ENCODE measurements at regions not wholly inside any gene's neighbourhood (a gene's known extent, or its start where the extent isn't known, plus 50 kb on each side); places are given as distances from the start of the nearest gene placed in this dataset.
"Not testable (repeated sequence)": the region's sequence is repeated elsewhere in the genome, so short reads cannot be mapped to it uniquely, and the experiment has no call there.

- H3K27me3 ChIP-seq (ENCODE audit: insufficient read depth, low read length) = no peaks in the 10 kb centered on the region
- no peaks in the 10 kb centered on the region for H3K36me3 ChIP-seq (ENCODE audit: insufficient read depth, low read length)
- intact Hi-C loops (cut with micrococcal nuclease) = loop anchor here (10.0 kb wide), 1 partner anchor 60 kb away; no protein-coding TSS in a partner anchor
- CTCF ChIA-PET (ENCODE audit: partially characterized antibody) = no interaction called here
- DNase-seq = no peak
- POLR2A ChIA-PET (ENCODE audit: partially characterized antibody) = no interaction called here
- Mint-ChIP-seq H3K27me3 (peaks cover 12 to 13% of the 10 kb centered on the region in 2 donors), H3K27ac (no peak overlapping the region), H3K36me3 (no peaks in the 10 kb centered on the region), H3K9me3 (peaks cover 0 to 4% (median under 1%) of the 10 kb centered on the region in 8 donors), H3K4me1 (no peaks in the 10 kb centered on the region), H3K4me3 (no peak overlapping the region)
- no peaks in the 10 kb centered on the region for H3K9me3 ChIP-seq (ENCODE audit: control insufficient read depth in 1 of 2, low read length in 2 of 2)
- no peaks in the 10 kb centered on the region for H3K4me1 ChIP-seq (ENCODE audit: insufficient read depth, low read length)
- no peak overlapping the region for H3K27ac ChIP-seq (ENCODE audit: low read depth, low read length)
- H3K4me3 ChIP-seq (ENCODE audit: low read length in 2 of 2) = no peak overlapping the region
Observed at GRCh38 chr18:2244641-2245040, 326.7 kb downstream of the METTL4 start.

- POLR2A ChIA-PET (ENCODE audit: partially characterized antibody); H3K4me3 Mint-ChIP-seq; H3K4me1 ChIP-seq (ENCODE audit: insufficient read depth, low read length); H3K4me1 Mint-ChIP-seq; H3K27me3 ChIP-seq (ENCODE audit: insufficient read depth, low read length); H3K9me3 Mint-ChIP-seq; H3K9me3 ChIP-seq (ENCODE audit: control insufficient read depth in 1 of 2, low read length in 2 of 2); CTCF ChIA-PET (ENCODE audit: partially characterized antibody); DNase-seq; H3K27ac ChIP-seq (ENCODE audit: low read depth, low read length); H3K4me3 ChIP-seq (ENCODE audit: low read length in 2 of 2); H3K36me3 ChIP-seq (ENCODE audit: insufficient read depth, low read length); H3K27ac Mint-ChIP-seq; H3K36me3 Mint-ChIP-seq: not testable (repeated sequence)
- peaks cover 10% of the 10 kb centered on the region in 2 donors for H3K27me3 Mint-ChIP-seq
- intact Hi-C loops (cut with micrococcal nuclease) = loop anchor here (10.0 kb wide), 1 partner anchor 62 kb away; no protein-coding TSS in a partner anchor
Observed at GRCh38 chr18:2247101-2247500, 324.2 kb downstream of the METTL4 start.

GRCh38 chr18:2254977-2255376, 316.3 kb downstream of the METTL4 start:
- no peak for DNase-seq
- Mint-ChIP-seq H3K4me1 (no peaks in the 10 kb centered on the region), H3K9me3 (peaks cover 0 to 21% (median 0%) of the 10 kb centered on the region in 8 donors), H3K27ac (no peak overlapping the region), H3K4me3 (no peak overlapping the region), H3K27me3 (peaks cover 1 to 2% of the 10 kb centered on the region in 2 donors), H3K36me3 (no peaks in the 10 kb centered on the region)
- ChIA-PET CTCF (ENCODE audit: partially characterized antibody) (no interaction called here), POLR2A (ENCODE audit: partially characterized antibody) (no interaction called here)
- Histone ChIP-seq H3K36me3 (ENCODE audit: insufficient read depth, low read length) (no peaks in the 10 kb centered on the region), H3K4me3 (ENCODE audit: low read length in 2 of 2) (no peak overlapping the region), H3K9me3 (ENCODE audit: control insufficient read depth in 1 of 2, low read length in 2 of 2) (no peaks in the 10 kb centered on the region), H3K4me1 (ENCODE audit: insufficient read depth, low read length) (no peaks in the 10 kb centered on the region), H3K27me3 (ENCODE audit: insufficient read depth, low read length) (no peaks in the 10 kb centered on the region), H3K27ac (ENCODE audit: low read depth, low read length) (no peak overlapping the region)
- intact Hi-C loops (cut with micrococcal nuclease) = no loop called here

- POLR2A ChIA-PET (ENCODE audit: partially characterized antibody) = no interaction called here
- no peak overlapping the region for H3K27ac Mint-ChIP-seq
- no peak overlapping the region for H3K27ac ChIP-seq (ENCODE audit: low read depth, low read length)
Observed at GRCh38 chr18:2256577-2256976, 314.7 kb downstream of the METTL4 start.

GRCh38 chr18:2258954-2259353, 312.4 kb downstream of the METTL4 start:
- H3K27me3 Mint-ChIP-seq = peaks cover 1 to 2% of the 10 kb centered on the region in 2 donors
- Histone ChIP-seq H3K4me3 (ENCODE audit: low read length in 2 of 2) (no peak overlapping the region), H3K36me3 (ENCODE audit: insufficient read depth, low read length) (no peaks in the 10 kb centered on the region), H3K9me3 (ENCODE audit: control insufficient read depth in 1 of 2, low read length in 2 of 2) (no peaks in the 10 kb centered on the region), H3K27ac (ENCODE audit: low read depth, low read length) (no peak overlapping the region), H3K27me3 (ENCODE audit: insufficient read depth, low read length) (no peaks in the 10 kb centered on the region), H3K4me1 (ENCODE audit: insufficient read depth, low read length) (no peaks in the 10 kb centered on the region)
- peaks cover 0 to 14% (median 0%) of the 10 kb centered on the region in 8 donors for H3K9me3 Mint-ChIP-seq
- CTCF ChIA-PET (ENCODE audit: partially characterized antibody) = no interaction called here
- POLR2A ChIA-PET (ENCODE audit: partially characterized antibody) = no interaction called here
- no peak overlapping the region for H3K27ac Mint-ChIP-seq
- DNase-seq = no peak
- no peaks in the 10 kb centered on the region for H3K36me3 Mint-ChIP-seq
- H3K4me3 Mint-ChIP-seq = no peak overlapping the region
- H3K4me1 Mint-ChIP-seq = no peaks in the 10 kb centered on the region
- intact Hi-C loops (cut with micrococcal nuclease) = no loop called here

More at GRCh38 chr18:2256577-2256976, 314.7 kb downstream of the METTL4 start:
- no peaks in the 10 kb centered on the region for H3K4me1 ChIP-seq (ENCODE audit: insufficient read depth, low read length)
- Mint-ChIP-seq H3K27me3 (peaks cover 1 to 4% of the 10 kb centered on the region in 2 donors), H3K9me3 (peaks cover 0 to 21% (median 0%) of the 10 kb centered on the region in 8 donors), H3K4me3 (no peak overlapping the region), H3K4me1 (no peaks in the 10 kb centered on the region), H3K36me3 (no peaks in the 10 kb centered on the region)
- CTCF ChIA-PET (ENCODE audit: partially characterized antibody) = no interaction called here
- no peak overlapping the region for H3K4me3 ChIP-seq (ENCODE audit: low read length in 2 of 2)
- H3K9me3 ChIP-seq (ENCODE audit: control insufficient read depth in 1 of 2, low read length in 2 of 2) = no peaks in the 10 kb centered on the region
- intact Hi-C loops (cut with micrococcal nuclease) = no loop called here
- no peak for DNase-seq
- H3K27me3 ChIP-seq (ENCODE audit: insufficient read depth, low read length) = no peaks in the 10 kb centered on the region
- H3K36me3 ChIP-seq (ENCODE audit: insufficient read depth, low read length) = no peaks in the 10 kb centered on the region

- Histone ChIP-seq H3K36me3 (ENCODE audit: insufficient read depth, low read length) (no peaks in the 10 kb centered on the region), H3K4me3 (ENCODE audit: low read length in 2 of 2) (no peak overlapping the region), H3K27ac (ENCODE audit: low read depth, low read length) (no peak overlapping the region), H3K4me1 (ENCODE audit: insufficient read depth, low read length) (no peaks in the 10 kb centered on the region), H3K9me3 (ENCODE audit: control insufficient read depth in 1 of 2, low read length in 2 of 2) (no peaks in the 10 kb centered on the region), H3K27me3 (ENCODE audit: insufficient read depth, low read length) (no peaks in the 10 kb centered on the region)
- Mint-ChIP-seq H3K27ac (no peak overlapping the region), H3K27me3 (peaks cover 4 to 11% of the 10 kb centered on the region in 2 donors), H3K4me3 (no peak overlapping the region), H3K4me1 (no peaks in the 10 kb centered on the region), H3K36me3 (no peaks in the 10 kb centered on the region), H3K9me3 (no peaks in the 10 kb centered on the region)
- no peak for DNase-seq
- intact Hi-C loops (cut with micrococcal nuclease) = no loop called here
- ChIA-PET CTCF (ENCODE audit: partially characterized antibody) (no interaction called here), POLR2A (ENCODE audit: partially characterized antibody) (no interaction called here)
Observed at GRCh38 chr18:2263303-2263890, 307.9 kb downstream of the METTL4 start.

- H3K27ac Mint-ChIP-seq = no peak overlapping the region
- no peaks in the 10 kb centered on the region for H3K4me1 ChIP-seq (ENCODE audit: insufficient read depth, low read length)
- intact Hi-C loops (cut with micrococcal nuclease) = no loop called here
- H3K27me3 Mint-ChIP-seq = peaks cover 10 to 11% of the 10 kb centered on the region in 2 donors
- H3K36me3 Mint-ChIP-seq = no peaks in the 10 kb centered on the region
- ChIA-PET CTCF (ENCODE audit: partially characterized antibody) (no interaction called here), POLR2A (ENCODE audit: partially characterized antibody) (no interaction called here)
- peaks cover 0 to 4% (median 0%) of the 10 kb centered on the region in 8 donors for H3K9me3 Mint-ChIP-seq
- no peak overlapping the region for H3K4me3 ChIP-seq (ENCODE audit: low read length in 2 of 2)
- H3K4me3 Mint-ChIP-seq = no peak overlapping the region
- no peaks in the 10 kb centered on the region for H3K9me3 ChIP-seq (ENCODE audit: control insufficient read depth in 1 of 2, low read length in 2 of 2)
- DNase-seq = no peak
- H3K4me1 Mint-ChIP-seq = no peaks in the 10 kb centered on the region
- H3K27ac ChIP-seq (ENCODE audit: low read depth, low read length) = no peak overlapping the region
- H3K36me3 ChIP-seq (ENCODE audit: insufficient read depth, low read length) = no peaks in the 10 kb centered on the region
- no peaks in the 10 kb centered on the region for H3K27me3 ChIP-seq (ENCODE audit: insufficient read depth, low read length)
Observed at GRCh38 chr18:2274613-2275012, 296.7 kb downstream of the METTL4 start.

GRCh38 chr18:2281086-2281485, 290.2 kb downstream of the METTL4 start:
- Histone ChIP-seq H3K36me3 (ENCODE audit: insufficient read depth, low read length) (no peaks in the 10 kb centered on the region), H3K9me3 (ENCODE audit: control insufficient read depth in 1 of 2, low read length in 2 of 2) (no peaks in the 10 kb centered on the region), H3K27ac (ENCODE audit: low read depth, low read length) (no peak overlapping the region), H3K27me3 (ENCODE audit: insufficient read depth, low read length) (no peaks in the 10 kb centered on the region), H3K4me1 (ENCODE audit: insufficient read depth, low read length) (no peaks in the 10 kb centered on the region), H3K4me3 (ENCODE audit: low read length in 2 of 2) (no peak overlapping the region)
- DNase-seq = no peak
- no peaks in the 10 kb centered on the region for H3K9me3 Mint-ChIP-seq
- intact Hi-C loops (cut with micrococcal nuclease) = no loop called here
- no peak overlapping the region for H3K4me3 Mint-ChIP-seq
- H3K27me3 Mint-ChIP-seq = peaks cover 0 to 2% of the 10 kb centered on the region in 2 donors
- no peak overlapping the region for H3K27ac Mint-ChIP-seq
- POLR2A ChIA-PET (ENCODE audit: partially characterized antibody) = no interaction called here
- CTCF ChIA-PET (ENCODE audit: partially characterized antibody) = no interaction called here
- H3K4me1 Mint-ChIP-seq = no peaks in the 10 kb centered on the region
- no peaks in the 10 kb centered on the region for H3K36me3 Mint-ChIP-seq
